ENCODE measurements at regions not wholly inside any gene's neighbourhood (a gene's known extent, or its start where the extent isn't known, plus 50 kb on each side); places are given as distances from the start of the nearest gene placed in this dataset.

DNA sequence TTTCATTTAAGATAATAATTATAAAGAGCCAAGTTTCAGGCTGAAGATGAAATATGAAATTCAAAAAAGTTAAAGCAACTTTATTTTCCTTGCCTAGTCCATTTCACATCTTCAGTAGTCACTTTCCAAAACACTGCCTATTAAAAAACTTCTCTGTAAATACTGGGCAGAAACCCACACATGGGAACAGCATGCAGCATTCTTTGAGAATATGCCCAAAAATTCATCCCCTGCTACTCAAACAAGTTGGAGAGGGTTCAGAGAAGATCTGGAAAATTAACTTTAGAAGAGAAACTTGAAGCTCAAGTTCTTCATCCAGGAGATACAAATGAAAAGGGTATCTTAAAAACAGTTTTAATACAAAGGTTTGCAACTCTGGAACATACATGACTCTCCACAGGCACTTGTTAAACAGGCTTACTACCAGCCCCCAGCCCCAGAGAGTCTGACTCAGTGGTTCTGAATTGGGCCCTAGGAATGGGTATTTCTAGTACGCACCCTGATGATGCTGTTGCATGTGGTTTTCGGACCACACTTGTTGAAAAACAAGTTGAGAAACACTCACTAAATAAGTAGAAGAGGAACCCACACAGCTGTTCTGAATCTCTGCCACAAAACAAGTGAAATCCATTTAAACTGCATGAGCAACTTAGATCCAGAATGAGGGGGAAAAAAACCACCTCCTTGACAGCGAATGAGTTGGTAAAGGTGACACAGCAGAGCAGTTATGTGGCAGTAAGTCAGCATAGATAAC lies 329.1 kb downstream of the SATB2 start:
- Histone ChIP-seq H3K36me3 (ENCODE audit: insufficient read depth, low read length) (no peaks in the 10 kb centered on the region), H3K27ac (no peak overlapping the region), H3K4me3 (no peak overlapping the region), H3K9me3 (ENCODE audit: low read depth, low read length) (no peaks in the 10 kb centered on the region), H3K9ac (ENCODE audit: insufficient read length) (no peak overlapping the region)
- no peak for TF ChIP-seq EZH2 (IDR thresholded peaks at IDR 0.05)
- no peak for DNase-seq (ENCODE audit: low read depth, low spot score)

DNA sequence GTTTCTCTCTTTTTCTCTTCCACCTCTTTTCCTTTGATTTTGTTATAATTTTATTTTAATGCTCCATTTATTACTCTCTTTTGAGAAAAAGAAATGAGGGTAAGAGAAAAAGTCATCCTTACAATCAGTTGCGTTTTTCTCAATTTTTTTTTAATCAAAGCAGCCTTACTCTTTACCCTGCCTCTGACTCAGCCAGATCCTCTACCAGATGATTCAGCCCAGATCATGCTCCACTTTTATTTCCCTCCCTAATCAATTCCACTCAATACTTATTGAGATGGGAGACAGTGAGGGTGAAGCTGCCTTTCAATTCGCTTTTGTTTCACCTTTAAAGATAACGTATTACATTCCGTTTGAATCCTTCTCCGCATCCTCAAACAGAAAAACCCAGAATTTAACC lies 337.9 kb downstream of the SATB2 start:
- Histone ChIP-seq H3K27ac (no peak overlapping the region), H3K4me3 (no peak overlapping the region), H3K9ac (ENCODE audit: insufficient read length) (no peak overlapping the region), H3K9me3 (ENCODE audit: low read depth, low read length) (no peaks in the 10 kb centered on the region), H3K36me3 (ENCODE audit: insufficient read depth, low read length) (no peaks in the 10 kb centered on the region)
- DNase-seq (ENCODE audit: low read depth, low spot score), result no peak
- no peak for TF ChIP-seq POLR2AphosphoS5 (IDR thresholded peaks at IDR 0.05; ENCODE audit: borderline replicate concordance, low read depth, low read length)
- no peak for TF ChIP-seq EZH2 (IDR thresholded peaks at IDR 0.05)
- TF ChIP-seq FOXP2 (optimal IDR thresholded peaks at IDR 0.05; ENCODE audit: control extremely low read depth, extremely low read length, insufficient read depth), result no peak

DNA sequence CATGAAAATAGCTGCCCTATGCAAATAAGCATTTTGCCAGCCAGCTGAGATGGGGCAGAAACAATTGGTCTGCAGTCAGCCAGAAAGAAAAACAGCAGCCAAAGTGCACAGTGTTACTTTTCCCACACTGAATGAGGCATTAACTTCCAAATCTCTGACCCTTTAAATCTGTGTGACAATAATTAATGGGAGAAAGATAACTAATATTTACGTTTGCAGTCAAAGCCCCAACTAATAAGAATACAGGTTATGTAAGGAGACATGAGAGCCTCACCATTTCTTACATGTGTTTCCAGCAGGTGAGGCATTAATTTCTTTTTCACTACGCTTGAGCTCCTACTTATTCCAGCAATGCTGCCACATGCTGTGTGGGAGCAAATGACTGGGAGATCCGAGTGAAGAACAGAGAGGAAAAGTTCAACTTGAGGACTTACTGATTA lies 339.0 kb downstream of the SATB2 start:
- H3K27ac ChIP-seq, result no peak overlapping the region
- no peaks in the 10 kb centered on the region for H3K36me3 ChIP-seq (ENCODE audit: insufficient read depth, low read length)
- no peak overlapping the region for H3K4me3 ChIP-seq
- no peaks in the 10 kb centered on the region for H3K9me3 ChIP-seq (ENCODE audit: low read depth, low read length)
- TF ChIP-seq FOXP2 (optimal IDR thresholded peaks at IDR 0.05; ENCODE audit: control extremely low read depth, extremely low read length, insufficient read depth), result no peak
- no peak for TF ChIP-seq POLR2AphosphoS5 (IDR thresholded peaks at IDR 0.05; ENCODE audit: borderline replicate concordance, low read depth, low read length)
- TF ChIP-seq EZH2 (IDR thresholded peaks at IDR 0.05), result no peak
- DNase-seq (ENCODE audit: low read depth, low spot score), result no peak
- H3K9ac ChIP-seq (ENCODE audit: insufficient read length), result no peak overlapping the region

DNA sequence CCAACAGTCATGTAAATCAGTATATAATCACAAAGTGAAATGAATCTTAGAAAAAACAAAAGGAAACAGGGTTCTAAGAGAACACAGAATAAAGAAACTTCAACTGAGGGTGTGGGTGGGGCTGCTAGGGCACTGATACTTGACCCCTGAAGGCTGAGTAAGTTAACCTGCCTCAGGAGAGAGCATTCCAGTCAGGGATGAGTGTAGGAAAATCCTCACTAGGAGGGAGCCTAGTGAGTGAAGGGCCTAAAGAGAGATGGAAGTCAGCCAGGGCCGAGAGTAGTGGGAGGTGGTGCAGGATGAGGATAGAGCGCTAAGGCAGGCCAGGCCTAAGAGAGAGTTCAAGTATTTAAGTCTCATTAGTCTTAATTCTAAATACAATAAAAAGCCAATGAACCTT lies 342.6 kb downstream of the SATB2 start:
- Histone ChIP-seq H3K9me3 (ENCODE audit: low read depth, low read length) (no peaks in the 10 kb centered on the region), H3K9ac (ENCODE audit: insufficient read length) (no peak overlapping the region), H3K36me3 (ENCODE audit: insufficient read depth, low read length) (no peaks in the 10 kb centered on the region), H3K4me3 (no peak overlapping the region), H3K27ac (no peak overlapping the region)
- no peak for DNase-seq (ENCODE audit: low read depth, low spot score)
- TF ChIP-seq EZH2 (IDR thresholded peaks at IDR 0.05), result no peak

DNA sequence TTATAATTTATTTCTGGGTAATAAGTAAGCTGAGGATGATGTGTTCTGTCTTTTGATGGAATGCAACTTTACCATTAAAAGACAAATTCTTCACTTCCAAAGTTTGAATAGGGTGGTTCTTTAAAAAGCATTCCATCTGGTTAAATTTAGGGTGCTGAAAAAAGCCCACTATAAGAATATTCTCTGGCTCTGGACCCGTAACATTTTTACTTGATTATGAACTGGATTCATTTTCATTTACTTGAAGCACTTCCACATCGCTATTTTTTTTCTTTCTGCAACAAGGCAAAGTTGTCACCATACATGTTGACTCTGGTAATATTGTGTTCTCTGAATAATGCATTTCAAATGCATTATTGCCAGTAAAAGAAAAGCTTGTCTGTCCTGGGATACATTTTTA lies 344.6 kb downstream of the SATB2 start:
- no peak for DNase-seq (ENCODE audit: low read depth, low spot score)
- Histone ChIP-seq H3K9me3 (ENCODE audit: low read depth, low read length) (no peaks in the 10 kb centered on the region), H3K36me3 (ENCODE audit: insufficient read depth, low read length) (no peaks in the 10 kb centered on the region), H3K27ac (no peak overlapping the region), H3K4me3 (no peak overlapping the region), H3K9ac (ENCODE audit: insufficient read length) (no peak overlapping the region)
- TF ChIP-seq POLR2AphosphoS5 (IDR thresholded peaks at IDR 0.05; ENCODE audit: borderline replicate concordance, low read depth, low read length), result no peak
- no peak for TF ChIP-seq EZH2 (IDR thresholded peaks at IDR 0.05)
- no peak for TF ChIP-seq FOXP2 (optimal IDR thresholded peaks at IDR 0.05; ENCODE audit: control extremely low read depth, extremely low read length, insufficient read depth)

DNA sequence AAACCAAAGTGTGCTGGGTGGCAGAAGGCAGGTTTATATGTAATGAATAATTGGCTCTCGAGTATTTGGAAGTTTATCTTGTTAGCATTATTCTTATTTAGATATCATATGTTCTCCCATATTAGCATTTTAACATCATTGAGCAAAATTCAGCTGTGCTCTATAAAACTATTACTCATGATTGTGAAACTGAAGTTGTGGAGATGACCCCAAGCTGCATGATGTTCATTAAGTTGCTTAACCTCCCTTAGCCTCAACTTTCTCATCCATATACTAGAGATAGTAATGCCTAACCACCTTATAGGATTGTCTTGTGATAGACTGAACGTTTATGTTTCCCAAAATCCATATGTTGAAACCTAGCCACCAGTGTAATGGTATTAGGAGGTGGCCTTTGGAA lies 346.3 kb downstream of the SATB2 start:
- no peak for TF ChIP-seq FOXP2 (optimal IDR thresholded peaks at IDR 0.05; ENCODE audit: control extremely low read depth, extremely low read length, insufficient read depth)
- no peak for TF ChIP-seq EZH2 (IDR thresholded peaks at IDR 0.05)
- no peak for TF ChIP-seq POLR2AphosphoS5 (IDR thresholded peaks at IDR 0.05; ENCODE audit: borderline replicate concordance, low read depth, low read length)

DNA sequence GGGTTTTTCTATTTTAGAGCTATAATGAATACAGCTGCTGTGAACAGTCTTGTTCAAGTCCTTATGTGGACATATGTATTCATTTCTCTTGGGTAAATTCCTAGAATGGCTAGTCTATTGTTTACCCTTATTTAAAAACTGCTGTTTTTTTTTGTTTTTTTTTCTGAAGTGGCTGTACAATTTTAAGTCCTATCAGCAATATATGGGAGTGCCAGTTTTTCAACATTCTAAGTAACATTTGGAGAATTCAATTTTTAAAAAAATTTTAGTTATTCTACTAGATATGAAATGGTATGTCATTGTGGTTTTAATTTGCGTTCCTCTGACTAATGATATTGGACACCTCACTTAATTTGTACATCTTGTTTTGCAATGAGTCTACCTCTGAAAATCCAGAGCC lies 349.7 kb downstream of the SATB2 start:
- no peak for TF ChIP-seq EZH2 (IDR thresholded peaks at IDR 0.05)
- no peak for TF ChIP-seq POLR2AphosphoS5 (IDR thresholded peaks at IDR 0.05; ENCODE audit: borderline replicate concordance, low read depth, low read length)
- no peak for TF ChIP-seq FOXP2 (optimal IDR thresholded peaks at IDR 0.05; ENCODE audit: control extremely low read depth, extremely low read length, insufficient read depth)
- Histone ChIP-seq H3K4me3 (no peak overlapping the region), H3K9me3 (ENCODE audit: low read depth, low read length) (no peaks in the 10 kb centered on the region), H3K36me3 (ENCODE audit: insufficient read depth, low read length) (no peaks in the 10 kb centered on the region), H3K9ac (ENCODE audit: insufficient read length) (no peak overlapping the region), H3K27ac (no peak overlapping the region)
- DNase-seq (ENCODE audit: low read depth, low spot score), result no peak

More for the DNA sequence above, 346.3 kb downstream of the SATB2 start:
- Histone ChIP-seq H3K9me3 (ENCODE audit: low read depth, low read length) (no peaks in the 10 kb centered on the region), H3K4me3 (no peak overlapping the region), H3K27ac (no peak overlapping the region), H3K36me3 (ENCODE audit: insufficient read depth, low read length) (no peaks in the 10 kb centered on the region), H3K9ac (ENCODE audit: insufficient read length) (no peak overlapping the region)
- no peak for DNase-seq (ENCODE audit: low read depth, low spot score)

DNA sequence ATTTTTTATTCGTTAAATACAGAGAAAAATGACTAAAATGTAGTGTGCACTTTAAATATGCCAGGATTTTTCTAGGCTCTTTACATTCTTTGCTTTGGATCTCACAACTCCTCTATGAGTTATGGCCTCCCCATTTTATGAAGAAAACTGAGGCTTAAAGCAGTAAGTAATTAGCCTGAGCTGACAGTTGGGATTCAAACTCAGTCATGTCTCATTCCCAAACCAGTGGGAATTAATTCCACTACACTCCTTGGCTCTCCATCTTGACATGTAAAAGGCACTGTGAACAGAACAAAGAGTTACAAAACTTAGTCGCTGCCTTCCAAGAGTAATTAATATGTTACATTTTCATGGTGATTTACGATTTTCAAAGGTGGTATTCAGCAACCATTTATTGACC lies 351.9 kb downstream of the SATB2 start:
- H3K36me3 ChIP-seq (ENCODE audit: insufficient read depth, low read length), result no peaks in the 10 kb centered on the region
- TF ChIP-seq EZH2 (IDR thresholded peaks at IDR 0.05) (no peak), POLR2AphosphoS5 (IDR thresholded peaks at IDR 0.05; ENCODE audit: borderline replicate concordance, low read depth, low read length) (no peak), FOXP2 (optimal IDR thresholded peaks at IDR 0.05; ENCODE audit: control extremely low read depth, extremely low read length, insufficient read depth) (no peak)
- DNase-seq (ENCODE audit: low read depth, low spot score), result no peak

DNA sequence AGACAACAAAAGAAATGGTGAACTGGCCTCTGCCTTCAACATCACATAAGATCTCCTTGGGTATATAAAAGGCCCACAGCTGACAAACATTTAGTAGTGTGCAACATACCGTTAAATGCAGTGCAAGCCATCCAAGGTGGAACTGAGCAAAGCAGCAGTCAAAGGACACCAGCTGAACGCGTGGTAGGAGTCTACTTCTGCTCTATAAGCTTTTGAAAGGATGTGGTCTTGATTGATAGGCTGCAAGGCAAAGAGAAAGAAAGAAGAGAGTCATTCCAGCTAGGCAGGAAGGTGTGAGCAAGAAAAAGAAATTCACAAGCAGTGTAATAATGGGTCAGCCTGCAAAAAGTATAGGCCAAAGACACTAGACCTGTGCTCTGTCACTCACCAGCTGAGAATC lies 356.3 kb downstream of the SATB2 start:
- no peaks in the 10 kb centered on the region for H3K36me3 ChIP-seq (ENCODE audit: insufficient read depth, low read length)
- no peak overlapping the region for H3K27ac ChIP-seq
- no peak for DNase-seq (ENCODE audit: low read depth, low spot score)
- H3K9me3 ChIP-seq (ENCODE audit: low read depth, low read length), result no peaks in the 10 kb centered on the region
- no peak for TF ChIP-seq POLR2AphosphoS5 (IDR thresholded peaks at IDR 0.05; ENCODE audit: borderline replicate concordance, low read depth, low read length)
- TF ChIP-seq EZH2 (IDR thresholded peaks at IDR 0.05), result no peak
- no peak for TF ChIP-seq FOXP2 (optimal IDR thresholded peaks at IDR 0.05; ENCODE audit: control extremely low read depth, extremely low read length, insufficient read depth)
- no peak overlapping the region for H3K4me3 ChIP-seq
- H3K9ac ChIP-seq (ENCODE audit: insufficient read length), result no peak overlapping the region

More for the DNA sequence above, 351.9 kb downstream of the SATB2 start:
- Histone ChIP-seq H3K27ac (no peak overlapping the region), H3K9me3 (ENCODE audit: low read depth, low read length) (no peaks in the 10 kb centered on the region), H3K9ac (ENCODE audit: insufficient read length) (no peak overlapping the region), H3K4me3 (no peak overlapping the region)
